Retina (tissue), 1 donor: ENCODE measurements at regions not wholly inside any gene's neighbourhood (a gene's known extent, or its start where the extent isn't known, plus 50 kb on each side); places are given as distances from the start of the nearest gene placed in this dataset.

Experiments
- DNase-seq: peaks from one replicate; pipeline ENCODE4 v3.0.0-alpha.2; 2016

GRCh38 chr15:81569286-81570080, 195.5 kb upstream of the TMC3 start:
- no peak for DNase-seq

GRCh38 chr15:81567924-81568323, 193.9 kb upstream of the TMC3 start:
- no peak for DNase-seq

- DNase-seq = no peak
These were observed 189.0 kb upstream of the TMC3 start for GRCh38 chr15:81562986-81563385.

GRCh38 chr15:81560405-81560804, 186.4 kb upstream of the TMC3 start:
- DNase-seq = no peak

GRCh38 chr15:81558056-81558455, 184.0 kb upstream of the TMC3 start:
- no peak for DNase-seq

- DNase-seq = no peak
These were observed 181.3 kb upstream of the TMC3 start for GRCh38 chr15:81555346-81555745.

GRCh38 chr15:81548365-81549130, 174.5 kb upstream of the TMC3 start:
- DNase-seq = no peak

GRCh38 chr15:81547521-81548132, 173.6 kb upstream of the TMC3 start:
- DNase-seq = no peak

GRCh38 chr15:81544385-81544784, 170.4 kb upstream of the TMC3 start:
- no peak for DNase-seq

GRCh38 chr15:81540909-81541308, 166.9 kb upstream of the TMC3 start:
- DNase-seq = no peak

GRCh38 chr15:81536356-81536755, 162.3 kb upstream of the TMC3 start:
- DNase-seq = no peak

- no peak for DNase-seq
These were observed 160.1 kb upstream of the TMC3 start for GRCh38 chr15:81534124-81534523.

- no peak for DNase-seq
These were observed 158.0 kb upstream of the TMC3 start for GRCh38 chr15:81532001-81532400.

- DNase-seq = peak; percentile 70
These were observed 157.1 kb upstream of the TMC3 start for GRCh38 chr15:81531109-81531592.

GRCh38 chr15:81530271-81530691, 156.3 kb upstream of the TMC3 start:
- DNase-seq = peak; percentile 17

- DNase-seq = no peak
These were observed 155.5 kb upstream of the TMC3 start for GRCh38 chr15:81529481-81529880.

- no peak for DNase-seq
These were observed 152.0 kb upstream of the TMC3 start for GRCh38 chr15:81526029-81526428.

- no peak for DNase-seq
These were observed 150.5 kb upstream of the TMC3 start for GRCh38 chr15:81524496-81524895.

- DNase-seq = no peak
These were observed 149.9 kb upstream of the TMC3 start for GRCh38 chr15:81523867-81524266.

- DNase-seq = no peak
These were observed 146.5 kb upstream of the TMC3 start for GRCh38 chr15:81520480-81520879.

- DNase-seq = no peak
These were observed 142.4 kb upstream of the TMC3 start for GRCh38 chr15:81516461-81516860.

GRCh38 chr15:81516012-81516411, 142.0 kb upstream of the TMC3 start:
- no peak for DNase-seq

GRCh38 chr15:81514725-81515124, 140.7 kb upstream of the TMC3 start:
- DNase-seq = no peak

GRCh38 chr15:81511138-81511537, 137.1 kb upstream of the TMC3 start:
- no peak for DNase-seq
